NCI-H1930 (cell line): ENCODE measurements at regions not wholly inside any gene's neighbourhood (a gene's known extent, or its start where the extent isn't known, plus 50 kb on each side); places are given as distances from the start of the nearest gene placed in this dataset.

Experiments used
- DNase-seq, 2 experiments: peaks; one replicate each; lab custom pipeline; 2025; lab: John Stamatoyannopoulos, UW

GRCh38 chr11:21825127-21825526 lies 367.8 kb upstream of the ANO5 start:
- no peak for DNase-seq

- no peak for DNase-seq
Observed at GRCh38 chr11:21838427-21838826, 354.5 kb upstream of the ANO5 start.

GRCh38 chr11:21839796-21840195 lies 353.1 kb upstream of the ANO5 start:
- no peak for DNase-seq

GRCh38 chr11:21861314-21861713 lies 331.6 kb upstream of the ANO5 start:
- DNase-seq: no peak

- no peak for DNase-seq
Observed at GRCh38 chr11:21865541-21865940, 327.3 kb upstream of the ANO5 start.

- no peak for DNase-seq
Observed at GRCh38 chr11:21866781-21867180, 326.1 kb upstream of the ANO5 start.

- no peak for DNase-seq
Observed at GRCh38 chr11:21877151-21877550, 315.7 kb upstream of the ANO5 start.

- no peak for DNase-seq
Observed at GRCh38 chr11:21883354-21883753, 309.5 kb upstream of the ANO5 start.

- DNase-seq: no peak
Observed at GRCh38 chr11:21888814-21889213, 304.1 kb upstream of the ANO5 start.

- no peak for DNase-seq
Observed at GRCh38 chr11:21892736-21893564, 299.9 kb upstream of the ANO5 start.

GRCh38 chr11:21893565-21893867 lies 299.4 kb upstream of the ANO5 start:
- no peak for DNase-seq

- no peak for DNase-seq
Observed at GRCh38 chr11:21894492-21894891, 298.4 kb upstream of the ANO5 start.

GRCh38 chr11:21895686-21896085 lies 297.2 kb upstream of the ANO5 start:
- DNase-seq: no peak

GRCh38 chr11:21896216-21896615 lies 296.7 kb upstream of the ANO5 start:
- DNase-seq: no peak

- no peak for DNase-seq
Observed at GRCh38 chr11:21896746-21897602, 295.9 kb upstream of the ANO5 start.

GRCh38 chr11:21897752-21898151 lies 295.1 kb upstream of the ANO5 start:
- no peak for DNase-seq

- DNase-seq: no peak
Observed at GRCh38 chr11:21908211-21908610, 284.7 kb upstream of the ANO5 start.

- DNase-seq: no peak
Observed at GRCh38 chr11:21909145-21909544, 283.7 kb upstream of the ANO5 start.

GRCh38 chr11:21911061-21911460 lies 281.8 kb upstream of the ANO5 start:
- no peak for DNase-seq

GRCh38 chr11:21912285-21912684 lies 280.6 kb upstream of the ANO5 start:
- no peak for DNase-seq

- no peak for DNase-seq
Observed at GRCh38 chr11:21921151-21921550, 271.7 kb upstream of the ANO5 start.

- no peak for DNase-seq
Observed at GRCh38 chr11:21924262-21924661, 268.6 kb upstream of the ANO5 start.

GRCh38 chr11:21927628-21928027 lies 265.3 kb upstream of the ANO5 start:
- DNase-seq: no peak
